ENCODE measurements at regions not wholly inside any gene's neighbourhood (a gene's known extent, or its start where the extent isn't known, plus 50 kb on each side); places are given as distances from the start of the nearest gene placed in this dataset.

- H3K4me1 ChIP-seq (replicated peaks in 1 of 2): no peaks in the 10 kb centered on the region
- WGBS, 4 donors: 65 to 82% (median 80%) methylated on average over 1 of the region's 1 CpG
Measured at GRCh38 chr2:57681650-57682049, 365.0 kb upstream of the VRK2 start.

DNA sequence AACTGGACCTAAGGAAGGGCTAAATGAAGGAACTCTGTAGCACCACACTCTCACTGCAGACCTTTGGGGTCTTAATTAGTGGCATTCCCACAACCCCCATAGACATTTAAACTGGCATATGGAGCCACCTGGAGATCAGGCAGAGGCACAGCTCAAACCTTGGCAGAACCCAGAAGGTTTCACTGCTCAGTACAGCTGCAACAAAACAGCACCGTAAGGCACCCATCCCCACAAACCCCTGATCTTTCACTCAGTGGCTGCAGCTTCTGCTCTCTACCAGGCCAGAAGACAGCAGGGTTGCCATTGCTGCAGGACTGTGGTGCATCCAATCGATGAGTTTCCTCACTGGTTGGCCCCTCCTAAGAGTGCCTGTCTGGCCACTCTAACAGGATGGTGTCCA lies 361.6 kb upstream of the VRK2 start:
- TF ChIP-seq POLR2A (IDR thresholded peaks at IDR 0.05): no peak
- TF ChIP-seq, protein P1, sequence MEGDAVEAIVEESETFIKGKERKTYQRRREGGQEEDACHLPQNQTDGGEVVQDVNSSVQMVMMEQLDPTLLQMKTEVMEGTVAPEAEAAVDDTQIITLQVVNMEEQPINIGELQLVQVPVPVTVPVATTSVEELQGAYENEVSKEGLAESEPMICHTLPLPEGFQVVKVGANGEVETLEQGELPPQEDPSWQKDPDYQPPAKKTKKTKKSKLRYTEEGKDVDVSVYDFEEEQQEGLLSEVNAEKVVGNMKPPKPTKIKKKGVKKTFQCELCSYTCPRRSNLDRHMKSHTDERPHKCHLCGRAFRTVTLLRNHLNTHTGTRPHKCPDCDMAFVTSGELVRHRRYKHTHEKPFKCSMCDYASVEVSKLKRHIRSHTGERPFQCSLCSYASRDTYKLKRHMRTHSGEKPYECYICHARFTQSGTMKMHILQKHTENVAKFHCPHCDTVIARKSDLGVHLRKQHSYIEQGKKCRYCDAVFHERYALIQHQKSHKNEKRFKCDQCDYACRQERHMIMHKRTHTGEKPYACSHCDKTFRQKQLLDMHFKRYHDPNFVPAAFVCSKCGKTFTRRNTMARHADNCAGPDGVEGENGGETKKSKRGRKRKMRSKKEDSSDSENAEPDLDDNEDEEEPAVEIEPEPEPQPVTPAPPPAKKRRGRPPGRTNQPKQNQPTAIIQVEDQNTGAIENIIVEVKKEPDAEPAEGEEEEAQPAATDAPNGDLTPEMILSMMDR (IDR thresholded peaks at IDR 0.05): no peak
- 89 to 100% (median 96%) methylated on average over 2 of the region's 2 CpGs; no CpG with 5 or more reads in 1 of the 4 donors for WGBS, 4 donors

More at GRCh38 chr2:57681650-57682049, 365.0 kb upstream of the VRK2 start:
- no peak overlapping the region for H3K27ac ChIP-seq
- TF ChIP-seq POLR2A (IDR thresholded peaks at IDR 0.05): no peak
- TF ChIP-seq, protein P1 (IDR thresholded peaks at IDR 0.05): no peak
- no peak for DNase-seq
- no peaks in the 10 kb centered on the region for H3K36me3 ChIP-seq (replicated peaks in 1 of 2)
- H3K27me3 ChIP-seq: no peaks in the 10 kb centered on the region
- intact Hi-C loops (cut with DNase I): no loop called here
- H3K4me3 ChIP-seq: no peak overlapping the region
- H3K9me3 ChIP-seq (replicated peaks in 1 of 3): no peaks in the 10 kb centered on the region

GRCh38 chr2:57692395-57692794 lies 354.2 kb upstream of the VRK2 start:
- Histone ChIP-seq H3K4me1 (replicated peaks in 1 of 2) (no peaks in the 10 kb centered on the region), H3K36me3 (replicated peaks in 1 of 2) (no peaks in the 10 kb centered on the region), H3K9me3 (replicated peaks in 1 of 3) (peaks cover 0 to 8% (median 0%) of the 10 kb centered on the region in 3 donors), H3K27ac (no peak overlapping the region), H3K27me3 (no peaks in the 10 kb centered on the region), H3K4me3 (no peak overlapping the region)
- TF ChIP-seq, protein P1 (IDR thresholded peaks at IDR 0.05): no peak
- no peak for TF ChIP-seq POLR2A (IDR thresholded peaks at IDR 0.05)
- no peak for DNase-seq
- intact Hi-C loops (cut with DNase I): no loop called here

More for the DNA sequence above, 361.6 kb upstream of the VRK2 start:
- Histone ChIP-seq H3K36me3 (replicated peaks in 1 of 2) (no peaks in the 10 kb centered on the region), H3K9me3 (replicated peaks in 1 of 3) (no peaks in the 10 kb centered on the region), H3K27ac (no peak overlapping the region), H3K4me1 (replicated peaks in 1 of 2) (no peaks in the 10 kb centered on the region), H3K4me3 (no peak overlapping the region), H3K27me3 (no peaks in the 10 kb centered on the region)
- DNase-seq: no peak
- intact Hi-C loops (cut with DNase I): no loop called here

- TF ChIP-seq, protein P1 (IDR thresholded peaks at IDR 0.05): no peak
- intact Hi-C loops (cut with DNase I): no loop called here
- Histone ChIP-seq H3K4me1 (replicated peaks in 1 of 2) (no peaks in the 10 kb centered on the region), H3K27ac (no peak overlapping the region), H3K36me3 (replicated peaks in 1 of 2) (no peaks in the 10 kb centered on the region), H3K9me3 (replicated peaks in 1 of 3) (peaks cover 0 to 8% (median 0%) of the 10 kb centered on the region in 3 donors), H3K27me3 (no peaks in the 10 kb centered on the region), H3K4me3 (no peak overlapping the region)
- DNase-seq: no peak
Measured at GRCh38 chr2:57693177-57693576, 353.4 kb upstream of the VRK2 start.
